HFF-Myc (cell line): ENCODE measurements at regions not wholly inside any gene's neighbourhood (a gene's known extent, or its start where the extent isn't known, plus 50 kb on each side); places are given as distances from the start of the nearest gene placed in this dataset.

Experiments used
- DNase-seq: peaks from one replicate; pipeline ENCODE4 v3.0.0-alpha.2; 2011; ENCODE audit warnings: low read depth; ENCODE audit errors: extremely low read depth
- H3K4me3 ChIP-seq: replicated peaks from 2 replicates; pipeline ENCODE4 v1.5.1; 2011; ENCODE audit warnings: low read depth, mild to moderate bottlenecking, control low read depth, low read length
- TF ChIP-seq, protein P1 (sequence below): IDR thresholded peaks from 2 replicates; pipeline ENCODE4 v1.5.1; 2012; ENCODE audit warnings: mild to moderate bottlenecking, low read depth, low read length, control low read depth; ENCODE audit errors: missing control alignments

DNA sequence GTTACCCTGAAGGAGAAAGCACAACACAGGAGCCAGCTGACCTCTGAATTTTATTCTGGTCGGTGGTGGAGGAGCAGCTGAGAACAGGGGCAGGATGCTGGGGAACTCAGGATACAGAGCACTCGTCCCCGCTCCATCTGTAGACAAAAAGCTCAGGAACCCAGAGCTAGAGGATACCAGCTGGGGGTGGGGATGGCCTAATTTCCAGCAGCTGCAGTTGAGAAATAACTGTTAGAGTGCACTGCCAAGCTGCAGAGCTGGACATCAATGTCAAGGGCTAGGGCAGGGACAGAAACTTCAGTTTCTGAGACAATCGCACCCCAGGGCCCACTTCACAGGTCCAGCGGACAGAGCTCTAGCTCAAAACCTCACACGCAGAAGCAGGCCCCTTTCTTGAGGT is 122.1 kb upstream of the GUCY1A1 start:
- TF ChIP-seq, protein P1, sequence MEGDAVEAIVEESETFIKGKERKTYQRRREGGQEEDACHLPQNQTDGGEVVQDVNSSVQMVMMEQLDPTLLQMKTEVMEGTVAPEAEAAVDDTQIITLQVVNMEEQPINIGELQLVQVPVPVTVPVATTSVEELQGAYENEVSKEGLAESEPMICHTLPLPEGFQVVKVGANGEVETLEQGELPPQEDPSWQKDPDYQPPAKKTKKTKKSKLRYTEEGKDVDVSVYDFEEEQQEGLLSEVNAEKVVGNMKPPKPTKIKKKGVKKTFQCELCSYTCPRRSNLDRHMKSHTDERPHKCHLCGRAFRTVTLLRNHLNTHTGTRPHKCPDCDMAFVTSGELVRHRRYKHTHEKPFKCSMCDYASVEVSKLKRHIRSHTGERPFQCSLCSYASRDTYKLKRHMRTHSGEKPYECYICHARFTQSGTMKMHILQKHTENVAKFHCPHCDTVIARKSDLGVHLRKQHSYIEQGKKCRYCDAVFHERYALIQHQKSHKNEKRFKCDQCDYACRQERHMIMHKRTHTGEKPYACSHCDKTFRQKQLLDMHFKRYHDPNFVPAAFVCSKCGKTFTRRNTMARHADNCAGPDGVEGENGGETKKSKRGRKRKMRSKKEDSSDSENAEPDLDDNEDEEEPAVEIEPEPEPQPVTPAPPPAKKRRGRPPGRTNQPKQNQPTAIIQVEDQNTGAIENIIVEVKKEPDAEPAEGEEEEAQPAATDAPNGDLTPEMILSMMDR, result no peak
- no peak overlapping the region for H3K4me3 ChIP-seq
- DNase-seq, result no peak

DNA sequence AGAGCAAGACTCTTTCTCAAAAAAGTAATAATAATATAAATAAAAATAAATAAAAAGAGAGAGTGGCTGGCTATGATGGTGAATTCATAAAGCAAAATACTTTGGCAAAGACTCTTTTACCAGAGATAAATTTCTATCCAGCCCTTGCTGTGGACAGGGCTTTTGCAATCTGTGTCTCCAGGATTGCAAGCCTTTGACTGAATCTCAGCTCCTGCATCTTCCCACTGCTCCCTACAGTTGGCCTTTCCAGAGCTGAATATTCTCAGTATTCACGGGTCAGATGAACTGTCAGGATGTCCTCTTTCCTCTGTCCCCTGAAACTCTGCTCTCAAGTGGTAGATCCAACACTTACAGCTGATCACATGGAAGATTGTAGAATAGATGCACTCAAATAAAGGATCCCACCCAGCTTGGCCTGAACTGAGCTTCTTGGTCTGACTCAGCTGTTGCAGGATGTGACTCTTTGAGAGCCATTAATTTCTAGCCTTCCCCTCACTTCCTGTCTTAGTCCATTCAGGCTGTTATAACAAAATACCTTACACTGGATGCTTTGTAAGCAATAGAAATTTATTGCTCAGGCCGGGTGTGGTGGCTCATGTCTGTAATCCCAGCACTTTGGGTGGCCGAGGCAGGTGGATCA is 123.4 kb upstream of the GUCY1A1 start:
- peak; percentile 39 for DNase-seq
- TF ChIP-seq, protein P1, result no peak
- H3K4me3 ChIP-seq, result no peak overlapping the region

DNA sequence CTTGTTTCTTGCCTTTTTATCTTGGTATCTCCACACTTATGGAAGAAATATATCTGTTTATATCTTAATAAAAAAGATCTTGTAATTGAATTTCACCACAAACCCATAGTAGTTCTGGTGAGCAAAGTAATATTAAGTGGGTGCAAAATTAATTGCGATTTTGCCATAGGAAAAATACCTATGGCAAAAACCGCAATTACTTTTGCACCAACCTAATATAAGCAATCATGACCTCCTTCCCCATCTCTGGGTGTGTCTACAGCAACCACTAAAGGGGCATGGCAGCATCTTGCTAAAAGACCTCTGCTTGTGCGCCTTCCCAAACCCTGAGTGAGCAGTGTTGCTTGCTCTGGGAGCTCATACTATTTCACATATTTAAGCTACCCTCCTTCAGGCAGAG is 124.2 kb upstream of the GUCY1A1 start:
- H3K4me3 ChIP-seq, result no peak overlapping the region
- DNase-seq, result no peak
- TF ChIP-seq, protein P1, result no peak

DNA sequence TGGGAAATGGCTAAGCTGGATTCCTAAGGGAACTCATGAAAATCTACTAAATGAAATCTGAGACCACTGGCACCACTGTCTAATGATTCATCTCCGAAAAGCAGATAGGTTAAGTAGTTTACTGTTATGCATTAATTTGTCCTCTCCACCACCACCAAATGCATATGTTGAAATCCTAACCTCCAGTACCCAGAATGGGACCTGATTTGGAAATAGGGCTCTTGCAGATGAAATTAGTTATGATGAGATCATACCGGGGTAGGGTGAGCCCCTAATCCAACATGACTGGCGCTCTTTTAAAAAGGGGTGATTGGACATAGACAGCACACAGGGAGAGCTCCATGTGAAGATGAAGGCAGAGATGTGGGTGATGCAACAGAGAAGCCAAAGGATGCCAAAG is 124.9 kb upstream of the GUCY1A1 start:
- TF ChIP-seq, protein P1, result no peak
- DNase-seq, result no peak
- H3K4me3 ChIP-seq, result no peak overlapping the region

DNA sequence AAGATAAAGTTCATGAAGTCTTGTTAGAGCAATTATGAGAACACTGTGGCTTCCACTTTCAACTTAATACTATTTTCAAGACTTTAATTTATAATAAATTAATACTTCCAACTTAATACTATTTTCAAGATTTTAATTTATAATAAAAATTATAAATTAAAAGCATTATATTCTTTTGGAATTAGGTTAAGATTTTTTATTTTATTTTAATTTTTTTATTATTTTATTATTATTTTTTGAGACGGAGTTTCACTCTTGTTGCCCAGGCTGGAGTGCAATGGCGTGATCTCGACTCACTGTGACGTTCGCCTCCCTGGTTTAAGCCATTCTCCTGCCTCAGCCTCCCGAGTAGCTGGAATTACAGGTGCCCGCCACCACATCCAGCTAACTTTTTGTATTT is 126.0 kb upstream of the GUCY1A1 start:
- TF ChIP-seq, protein P1, result no peak
- DNase-seq, result no peak
- H3K4me3 ChIP-seq, result no peak overlapping the region

DNA sequence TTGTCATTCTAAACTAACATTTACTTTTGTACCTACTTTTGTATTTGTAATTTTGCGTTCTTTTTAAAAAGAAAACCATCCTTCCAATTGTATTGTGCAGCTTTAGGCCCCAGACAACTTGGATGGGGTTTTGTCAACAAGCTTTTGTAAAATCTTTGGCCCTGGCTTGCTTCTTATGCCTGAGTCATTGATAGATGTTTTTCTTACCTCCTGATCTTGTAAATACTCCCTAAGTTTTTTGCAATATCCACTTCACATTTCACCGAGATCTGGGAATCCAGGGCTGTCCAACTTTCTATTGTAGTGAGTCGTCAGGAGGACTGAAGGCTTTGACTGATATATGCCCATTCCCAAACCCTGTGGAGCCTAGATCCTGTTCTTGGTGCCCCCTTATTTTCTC is 126.9 kb upstream of the GUCY1A1 start:
- no peak for DNase-seq
- H3K4me3 ChIP-seq, result no peak overlapping the region
- TF ChIP-seq, protein P1, result no peak
